Stomach (tissue), 8 donors: ENCODE measurements at regions not wholly inside any gene's neighbourhood (a gene's known extent, or its start where the extent isn't known, plus 50 kb on each side); places are given as distances from the start of the nearest gene placed in this dataset.

Source experiments
- DNase-seq, 2 donors: peaks; one replicate each; pipeline versions ENCODE4 v3.0.0 to v3.0.0-alpha.2; 2013 to 2019
- H3K27ac ChIP-seq, 5 donors: fragments of 200-600 bp in 4 of 5; sonication (generic) in 4 of 5; one replicate each; pipeline ENCODE4 v1.5.1; 2013 to 2019; ENCODE audit warnings: mild to moderate bottlenecking in 1 of 5, moderate library complexity in 1 of 5
- H3K27me3 ChIP-seq, 3 donors: fragments of 200-600 bp; sonication (generic); one replicate each; pipeline ENCODE4 v1.5.1; 2017 to 2019; ENCODE audit warnings: mixed run types in 1 of 3
- H3K36me3 ChIP-seq, 4 donors: fragments of 200-600 bp; sonication (generic); 1 replicate in 3 of 4; 2 replicates in 1 of 4; pipeline ENCODE4 v1.5.1; 2016 to 2019
- H3K4me1 ChIP-seq, 4 donors: fragments of 200-600 bp; sonication (generic); one replicate each; pipeline ENCODE4 v1.5.1; 2016 to 2019
- H3K4me3 ChIP-seq, 4 donors: fragments of 200-600 bp; sonication (generic) in 3 of 4; one replicate each; pipeline ENCODE4 v1.5.1; 2016 to 2019; ENCODE audit warnings: mild to moderate bottlenecking in 1 of 4
- H3K9me3 ChIP-seq, 4 donors: fragments of 200-600 bp; sonication (generic); one replicate each; pipeline ENCODE4 v1.5.1; 2016 to 2019
- EP300 ChIP-seq: sonication (generic); formaldehyde crosslinking; IDR thresholded peaks from one replicate; pipeline ENCODE4 v1.6.1; 2017; ENCODE audit warnings: antibody characterized with exemption
- POLR2A ChIP-seq, 4 donors: fragments of 450-650 bp; IDR thresholded peaks; one replicate each; pipeline ENCODE4 v1.6.1; 2016; ENCODE audit warnings: antibody characterized with exemption in 4 of 4, control low read depth in 2 of 4, mild to moderate bottlenecking in 1 of 4, moderate library complexity in 1 of 4
- POLR2AphosphoS5 ChIP-seq, 3 donors: sonication (generic); formaldehyde crosslinking; IDR thresholded peaks; one replicate each; pipeline ENCODE4 v1.6.1; 2016; ENCODE audit warnings: antibody characterized with exemption in 3 of 3
- WGBS, 5 donors: extraction: QIAGEN DNeasy Blood & Tissue Kit in 3 of 5; methylation state at CpG; one replicate each; pipeline versions ENCODE4 v1.1.5 to v1.1.7; 2013 to 2018; 5-methylcytosine and 5-hydroxymethylcytosine counted together
- intact Hi-C: fragments of 100-400 bp; cut with DNase I; formaldehyde crosslinking; loops from one replicate; pipeline ENCODE4 v1.15.1; 2023; ENCODE audit warnings: low total_unique reads
- TF ChIP-seq, protein P1 (sequence below), 7 experiments: fragments of 450-650 bp in 4 of 7; fragments of 200-600 bp in 3 of 7; sonication (generic) in 3 of 7; IDR thresholded peaks; one replicate each; pipeline ENCODE4 v1.5.1; 2016 to 2019; ENCODE audit warnings: antibody characterized with exemption in 7 of 7, control low read depth in 2 of 7, mild to moderate bottlenecking in 1 of 7
- donor health status: healthy with polysubstance abuse.
- donor health status: Bipolar disorder and iron deficiency.
- donor health status: healthy.

DNA sequence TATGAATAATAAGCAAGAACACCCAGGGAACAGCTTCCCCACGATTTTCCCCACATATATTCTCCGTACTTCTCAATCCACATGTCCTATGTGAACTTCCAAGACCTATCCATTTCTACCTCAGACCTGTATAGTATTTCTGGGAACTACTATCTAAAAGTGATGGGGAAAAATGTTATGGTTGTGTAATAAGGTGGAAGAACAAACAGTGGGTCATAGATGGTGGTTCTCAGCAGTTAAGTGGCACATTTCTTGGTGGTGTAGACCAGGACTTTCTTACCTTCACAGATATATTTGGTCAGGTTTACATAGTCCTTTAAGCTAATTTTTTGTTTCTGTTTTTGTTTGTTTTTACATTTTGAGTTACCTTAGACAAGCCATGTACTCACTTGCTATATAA, 675.1 kb downstream of the GBE1 start:
- Histone ChIP-seq H3K27ac (no peak overlapping the region), H3K4me1 (no peaks in the 10 kb centered on the region), H3K27me3 (no peaks in the 10 kb centered on the region), H3K4me3 (no peak overlapping the region), H3K36me3 (no peaks in the 10 kb centered on the region), H3K9me3 (peaks cover 0 to 4% (median 0%) of the 10 kb centered on the region in 4 donors)
- intact Hi-C loops, result no loop called here
- WGBS, 5 donors, result 75 to 87% (median 80%) methylated on average over 2 of the region's 2 CpGs
- DNase-seq, result no peak
- no peak for TF ChIP-seq EP300
- TF ChIP-seq POLR2AphosphoS5 (IDR thresholded peaks at IDR 0.05), result no peak
- TF ChIP-seq, protein P1, sequence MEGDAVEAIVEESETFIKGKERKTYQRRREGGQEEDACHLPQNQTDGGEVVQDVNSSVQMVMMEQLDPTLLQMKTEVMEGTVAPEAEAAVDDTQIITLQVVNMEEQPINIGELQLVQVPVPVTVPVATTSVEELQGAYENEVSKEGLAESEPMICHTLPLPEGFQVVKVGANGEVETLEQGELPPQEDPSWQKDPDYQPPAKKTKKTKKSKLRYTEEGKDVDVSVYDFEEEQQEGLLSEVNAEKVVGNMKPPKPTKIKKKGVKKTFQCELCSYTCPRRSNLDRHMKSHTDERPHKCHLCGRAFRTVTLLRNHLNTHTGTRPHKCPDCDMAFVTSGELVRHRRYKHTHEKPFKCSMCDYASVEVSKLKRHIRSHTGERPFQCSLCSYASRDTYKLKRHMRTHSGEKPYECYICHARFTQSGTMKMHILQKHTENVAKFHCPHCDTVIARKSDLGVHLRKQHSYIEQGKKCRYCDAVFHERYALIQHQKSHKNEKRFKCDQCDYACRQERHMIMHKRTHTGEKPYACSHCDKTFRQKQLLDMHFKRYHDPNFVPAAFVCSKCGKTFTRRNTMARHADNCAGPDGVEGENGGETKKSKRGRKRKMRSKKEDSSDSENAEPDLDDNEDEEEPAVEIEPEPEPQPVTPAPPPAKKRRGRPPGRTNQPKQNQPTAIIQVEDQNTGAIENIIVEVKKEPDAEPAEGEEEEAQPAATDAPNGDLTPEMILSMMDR (IDR thresholded peaks at IDR 0.05), result no peak
- no peak for TF ChIP-seq POLR2A (IDR thresholded peaks at IDR 0.05)

DNA sequence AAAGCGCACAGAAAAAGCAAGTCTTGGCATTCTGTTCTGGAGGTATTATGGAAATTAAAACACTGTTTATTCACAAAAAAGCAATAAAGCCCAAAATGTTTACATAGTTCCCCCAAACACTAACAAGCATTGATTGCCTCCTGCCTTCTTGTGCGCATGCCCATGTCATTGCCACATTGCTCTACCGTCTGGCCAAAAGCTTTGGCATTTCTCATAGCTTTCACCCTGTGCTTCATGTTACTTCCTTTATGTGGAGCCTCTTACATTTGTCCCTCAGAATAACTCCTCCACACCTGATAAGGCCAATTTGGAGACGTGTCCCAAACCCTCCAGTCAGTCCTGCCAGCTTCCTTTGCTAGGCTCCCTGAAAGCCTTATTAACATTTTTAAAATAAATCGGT, 680.8 kb downstream of the GBE1 start:
- Histone ChIP-seq H3K9me3 (no peaks in the 10 kb centered on the region), H3K27ac (no peak overlapping the region), H3K36me3 (no peaks in the 10 kb centered on the region), H3K27me3 (no peaks in the 10 kb centered on the region), H3K4me3 (no peak overlapping the region), H3K4me1 (no peaks in the 10 kb centered on the region)
- no peak for DNase-seq
- TF ChIP-seq, protein P1 (IDR thresholded peaks at IDR 0.05), result no peak
- TF ChIP-seq POLR2AphosphoS5 (IDR thresholded peaks at IDR 0.05) (no peak), EP300 (no peak), POLR2A (IDR thresholded peaks at IDR 0.05) (no peak)
- 71 to 85% (median 76%) methylated on average over 5 of the region's 5 CpGs for WGBS, 5 donors
- intact Hi-C loops, result no loop called here

DNA sequence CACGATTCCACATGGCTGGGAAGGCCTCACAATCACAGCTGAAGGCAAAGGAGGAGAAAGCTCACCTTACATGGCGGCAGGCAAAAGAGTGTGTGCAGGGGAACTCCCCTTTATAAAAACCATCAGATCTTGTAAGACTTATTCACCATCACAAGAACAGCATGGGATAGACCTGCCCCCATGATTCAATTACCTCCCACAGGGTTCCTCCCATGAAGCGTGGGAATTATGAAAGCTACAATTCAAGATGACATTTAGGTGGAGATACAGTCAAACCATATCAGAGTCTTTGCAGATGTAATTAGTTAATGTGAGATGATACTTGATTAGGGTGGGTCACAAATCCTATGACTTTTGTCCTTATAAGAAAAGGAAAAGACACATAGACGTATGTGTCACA, 688.9 kb downstream of the GBE1 start:
- WGBS, 5 donors, result 67 to 91% (median 78%) methylated on average over 4 of the region's 4 CpGs
- H3K36me3 ChIP-seq, result no peaks in the 10 kb centered on the region
- intact Hi-C loops, result no loop called here
- TF ChIP-seq EP300 (no peak), POLR2A (IDR thresholded peaks at IDR 0.05) (no peak), POLR2AphosphoS5 (IDR thresholded peaks at IDR 0.05) (no peak)
- TF ChIP-seq, protein P1 (IDR thresholded peaks at IDR 0.05), result no peak
- H3K9me3 ChIP-seq, result no peaks in the 10 kb centered on the region
- no peak for DNase-seq
- H3K27ac ChIP-seq, result no peak overlapping the region
- no peak overlapping the region for H3K4me3 ChIP-seq
- no peaks in the 10 kb centered on the region for H3K4me1 ChIP-seq
- no peaks in the 10 kb centered on the region for H3K27me3 ChIP-seq

DNA sequence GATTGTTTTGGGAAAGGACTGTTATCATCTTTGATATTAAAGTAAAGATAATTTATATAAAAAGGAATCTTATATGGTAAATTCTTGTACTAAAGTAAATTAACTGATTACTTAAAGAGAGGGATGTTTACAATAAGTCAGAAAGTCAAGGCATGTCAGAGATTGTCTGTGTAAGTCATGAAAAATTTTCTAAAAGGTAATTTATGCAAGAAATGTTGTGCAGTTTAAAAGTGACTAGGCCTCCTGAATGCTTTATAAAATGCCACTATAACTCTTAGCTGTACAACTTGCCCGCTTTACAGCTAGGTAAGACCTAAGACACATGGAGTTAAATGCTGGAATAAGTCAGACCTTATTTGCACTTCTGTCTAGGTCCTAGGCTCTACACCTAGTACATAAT, 692.9 kb downstream of the GBE1 start:
- intact Hi-C loops, result no loop called here
- Histone ChIP-seq H3K36me3 (no peaks in the 10 kb centered on the region), H3K4me3 (no peak overlapping the region), H3K9me3 (peaks cover 0 to 20% (median 7%) of the 10 kb centered on the region in 4 donors), H3K27me3 (no peaks in the 10 kb centered on the region), H3K4me1 (no peaks in the 10 kb centered on the region), H3K27ac (no peak overlapping the region)
- no peak for DNase-seq
- 76 to 88% (median 85%) methylated on average over 1 of the region's 1 CpG for WGBS, 5 donors
- TF ChIP-seq POLR2A (IDR thresholded peaks at IDR 0.05) (no peak), EP300 (no peak), POLR2AphosphoS5 (IDR thresholded peaks at IDR 0.05) (no peak)
- TF ChIP-seq, protein P1 (IDR thresholded peaks at IDR 0.05), result no peak
